Spleen (tissue), 11 donors: ENCODE measurements at regions not wholly inside any gene's neighbourhood (a gene's known extent, or its start where the extent isn't known, plus 50 kb on each side); places are given as distances from the start of the nearest gene placed in this dataset.

Source experiments
- DNase-seq: peaks from one replicate; pipeline ENCODE4 v3.0.0-alpha.2; 2020
- H3K27ac ChIP-seq, 8 donors: fragments of 200-600 bp; sonication (generic) in 7 of 8; 1 replicate in 4 of 8; 2 replicates in 4 of 8; pipeline versions ENCODE4 v1.5.0 to v1.8.0; 2016 to 2021; ENCODE audit warnings: inconsistent platforms in 4 of 8, mild to moderate bottlenecking in 4 of 8, moderate library complexity in 1 of 8
- H3K27me3 ChIP-seq, 7 donors: fragments of 200-600 bp; sonication (generic) in 6 of 7; replicated peaks in 1 of 7; 1 replicate in 4 of 7; 2 replicates in 3 of 7; pipeline versions ENCODE4 v1.5.0 to v1.8.0; 2016 to 2021; ENCODE audit warnings: inconsistent platforms in 3 of 7, mild to moderate bottlenecking in 1 of 7
- H3K36me3 ChIP-seq, 6 donors: fragments of 200-600 bp; sonication (generic) in 5 of 6; 1 replicate in 4 of 6; 2 replicates in 2 of 6; pipeline versions ENCODE4 v1.5.0 to v1.8.0; 2016 to 2021; ENCODE audit warnings: inconsistent platforms in 2 of 6
- H3K4me1 ChIP-seq, 6 donors: fragments of 200-600 bp; sonication (generic) in 5 of 6; 1 replicate in 3 of 6; 2 replicates in 3 of 6; pipeline versions ENCODE4 v1.5.0 to v1.8.0; 2016 to 2021; ENCODE audit warnings: inconsistent platforms in 3 of 6
- H3K4me3 ChIP-seq, 8 donors: fragments of 200-600 bp; sonication (generic) in 7 of 8; 1 replicate in 4 of 8; 2 replicates in 4 of 8; pipeline versions ENCODE4 v1.5.0 to v1.8.0; 2016 to 2021; ENCODE audit warnings: inconsistent platforms in 4 of 8, mild to moderate bottlenecking in 4 of 8, moderate library complexity in 2 of 8
- H3K9me3 ChIP-seq, 8 donors: fragments of 200-600 bp; sonication (generic) in 7 of 8; 1 replicate in 4 of 8; 2 replicates in 4 of 8; pipeline versions ENCODE4 v1.5.0 to v1.8.0; 2016 to 2021; ENCODE audit warnings: inconsistent platforms in 4 of 8
- CTCF ChIP-seq, 11 experiments: fragments of 200-600 bp in 7 of 11; fragments of 450-650 bp in 4 of 11; sonication (generic) in 4 of 11; IDR thresholded peaks in 8 of 11; conservative IDR thresholded peaks in 3 of 11; 1 replicate in 7 of 11; 2 replicates in 4 of 11; pipeline versions ENCODE4 v1.4.0 to v1.8.0; 2016 to 2021; ENCODE audit warnings: antibody characterized with exemption in 11 of 11, inconsistent platforms in 4 of 11, mild to moderate bottlenecking in 1 of 11
- POLR2A ChIP-seq, 3 donors: fragments of 450-650 bp; IDR thresholded peaks; one replicate each; pipeline ENCODE4 v1.5.1; 2017; ENCODE audit warnings: antibody characterized with exemption in 3 of 3, mild to moderate bottlenecking in 1 of 3
- POLR2AphosphoS5 ChIP-seq, 3 donors: sonication (generic); formaldehyde crosslinking; IDR thresholded peaks; one replicate each; pipeline ENCODE4 v1.5.1; 2017; ENCODE audit warnings: antibody characterized with exemption in 3 of 3
- WGBS, 5 donors: extraction: QIAGEN DNeasy Blood & Tissue Kit in 3 of 5; methylation state at CpG; one replicate each; pipeline versions ENCODE4 v1.1.5 to v1.1.7; 2013 to 2018; 5-methylcytosine and 5-hydroxymethylcytosine counted together
- intact Hi-C: fragments of 100-400 bp; cut with DNase I; formaldehyde crosslinking; loops from one replicate; pipeline ENCODE4 v1.15.0; 2023; ENCODE audit warnings: low total_unique reads
- donor health status: healthy with polysubstance abuse.
- donor health status: DM: no; HTN: no; CAD: no; lungs with moderate emphysema.
- donor health status: DM: no; HTN: no; CAD: no.
- donor health status: Bipolar disorder and iron deficiency.
- donor health status: healthy.
- donor health status: DM: no; HTN: no; CAD: no.
- donor health status: DM: yes; HTN: yes; CAD: no.

- Histone ChIP-seq H3K4me3 (no peak overlapping the region), H3K36me3 (no peaks in the 10 kb centered on the region), H3K9me3 (peaks cover 0 to 22% (median 5%) of the 10 kb centered on the region in 8 donors), H3K27me3 (no peaks in the 10 kb centered on the region), H3K4me1 (no peaks in the 10 kb centered on the region), H3K27ac (no peak overlapping the region)
- DNase-seq: no peak
- intact Hi-C loops: no loop called here
- TF ChIP-seq POLR2A (IDR thresholded peaks at IDR 0.05): no peak
- TF ChIP-seq CTCF (IDR thresholded peaks at IDR 0.05 in 8 of 11, conservative IDR thresholded peaks at IDR 0.05 in 3 of 11): no peak
- no peak for TF ChIP-seq POLR2AphosphoS5 (IDR thresholded peaks at IDR 0.05)
- 61 to 74% (median 68%) methylated on average over 1 of the region's 1 CpG for WGBS, 5 donors
These were observed 296.0 kb upstream of the COL8A1 start for GRCh38 chr3:99342383-99342782.

GRCh38 chr3:99339222-99339621 is 299.2 kb upstream of the COL8A1 start:
- Histone ChIP-seq H3K27me3 (no peaks in the 10 kb centered on the region), H3K4me3 (no peak overlapping the region), H3K36me3 (no peaks in the 10 kb centered on the region), H3K9me3 (peaks cover 0 to 22% (median 5%) of the 10 kb centered on the region in 8 donors), H3K4me1 (no peaks in the 10 kb centered on the region), H3K27ac (no peak overlapping the region)
- TF ChIP-seq POLR2A (IDR thresholded peaks at IDR 0.05): no peak
- TF ChIP-seq CTCF (IDR thresholded peaks at IDR 0.05 in 8 of 11, conservative IDR thresholded peaks at IDR 0.05 in 3 of 11): no peak
- TF ChIP-seq POLR2AphosphoS5 (IDR thresholded peaks at IDR 0.05): no peak
- no peak for DNase-seq
- intact Hi-C loops: no loop called here
- WGBS, 5 donors: 71 to 96% (median 89%) methylated on average over 4 of the region's 4 CpGs

- no peak overlapping the region for H3K27ac ChIP-seq
- no peak for TF ChIP-seq POLR2AphosphoS5 (IDR thresholded peaks at IDR 0.05)
- no peak for TF ChIP-seq CTCF (IDR thresholded peaks at IDR 0.05 in 8 of 11, conservative IDR thresholded peaks at IDR 0.05 in 3 of 11)
- TF ChIP-seq POLR2A (IDR thresholded peaks at IDR 0.05): no peak
- intact Hi-C loops: no loop called here
- H3K4me1 ChIP-seq: no peaks in the 10 kb centered on the region
- DNase-seq: no peak
- H3K27me3 ChIP-seq: no peaks in the 10 kb centered on the region
- H3K9me3 ChIP-seq: peaks cover 0 to 3% (median 0%) of the 10 kb centered on the region in 8 donors
- no peaks in the 10 kb centered on the region for H3K36me3 ChIP-seq
- H3K4me3 ChIP-seq: no peak overlapping the region
- 68 to 87% (median 76%) methylated on average over 3 of the region's 3 CpGs for WGBS, 5 donors
These were observed 305.7 kb upstream of the COL8A1 start for GRCh38 chr3:99332718-99333117.

GRCh38 chr3:99332276-99332675 is 306.1 kb upstream of the COL8A1 start:
- no peaks in the 10 kb centered on the region for H3K4me1 ChIP-seq
- no peak overlapping the region for H3K4me3 ChIP-seq
- H3K27me3 ChIP-seq: no peaks in the 10 kb centered on the region
- 59 to 76% (median 66%) methylated on average over 2 of the region's 2 CpGs for WGBS, 5 donors
- H3K9me3 ChIP-seq: peaks cover 0 to 3% (median 0%) of the 10 kb centered on the region in 8 donors
- H3K36me3 ChIP-seq: no peaks in the 10 kb centered on the region
- H3K27ac ChIP-seq: no peak overlapping the region
- intact Hi-C loops: no loop called here
- no peak for DNase-seq
- TF ChIP-seq CTCF (IDR thresholded peaks at IDR 0.05 in 8 of 11, conservative IDR thresholded peaks at IDR 0.05 in 3 of 11) (no peak), POLR2AphosphoS5 (IDR thresholded peaks at IDR 0.05) (no peak), POLR2A (IDR thresholded peaks at IDR 0.05) (no peak)
